CD4-positive, alpha-beta T cell (primary cell): ENCODE measurements at regions not wholly inside any gene's neighbourhood (a gene's known extent, or its start where the extent isn't known, plus 50 kb on each side); places are given as distances from the start of the nearest gene placed in this dataset.
"Not testable (repeated sequence)": the region's sequence is repeated elsewhere in the genome, so short reads cannot be mapped to it uniquely, and the experiment has no call there.

Experiments
- ATAC-seq: fragments of 200-7000 bp; cut with Tn5 transposase; one replicate; pipeline ENCODE4 v1.10.0; 2022; ENCODE audit warnings: mild to moderate bottlenecking; ENCODE audit not compliant: poor library complexity
- CTCF ChIA-PET: fragments of 350-600 bp; sonication (Branson Sonifier 250); formaldehyde crosslinking; loops from one replicate; lab custom pipeline; 2021; ENCODE audit warnings: antibody characterized with exemption, inconsistent platforms; lab: Charles Lee
- POLR2A ChIA-PET: fragments of 350-600 bp; sonication (Branson Sonifier 250); formaldehyde crosslinking; loops from one replicate; lab custom pipeline; 2021; ENCODE audit warnings: antibody characterized with exemption, inconsistent platforms; lab: Charles Lee
- DNase-seq, 14 experiments: peaks; one replicate each; pipeline ENCODE4 v3.0.0-alpha.2; 2013 to 2020; ENCODE audit warnings: mixed read lengths in 2 of 14
- H3K27ac ChIP-seq, 2 donors: one replicate each; pipeline versions ENCODE4 v1.5.1 to v1.7.0; 2013; ENCODE audit warnings: low read length in 2 of 2, low read depth in 1 of 2, mild to moderate bottlenecking in 1 of 2
- H3K27me3 ChIP-seq, 2 experiments: 1 replicate in 1 of 2; 2 replicates in 1 of 2; pipeline versions ENCODE4 v1.6.1 to v1.7.0; 2013; ENCODE audit warnings: low read length in 2 of 2, control low read depth in 1 of 2, mild to moderate bottlenecking in 1 of 2, moderate library complexity in 1 of 2; ENCODE audit not compliant: insufficient read depth in 2 of 2, control insufficient read depth in 1 of 2
- H3K36me3 ChIP-seq: one replicate; pipeline ENCODE4 v1.6.1; 2013; ENCODE audit warnings: low read length, control low read depth; ENCODE audit not compliant: insufficient read depth
- H3K4me1 ChIP-seq: one replicate; pipeline ENCODE4 v1.6.1; 2013; ENCODE audit warnings: low read length, control low read depth; ENCODE audit not compliant: insufficient read depth
- H3K4me3 ChIP-seq: one replicate; pipeline ENCODE4 v1.5.1; 2013; ENCODE audit warnings: mild to moderate bottlenecking, low read length, moderate library complexity
- H3K9me3 ChIP-seq, 2 experiments: 1 replicate in 1 of 2; 2 replicates in 1 of 2; pipeline versions ENCODE4 v1.6.1 to v1.7.0; 2013; ENCODE audit warnings: low read length in 2 of 2, mild to moderate bottlenecking in 2 of 2, control low read depth in 1 of 2, moderate library complexity in 1 of 2; ENCODE audit not compliant: control insufficient read depth in 1 of 2, insufficient read depth in 1 of 2
- H3K27ac Mint-ChIP-seq: one replicate; pipeline ENCODE4 v1.8.0; 2020; ENCODE audit warnings: mixed read lengths
- H3K27me3 Mint-ChIP-seq: one replicate; pipeline ENCODE4 v1.8.0; 2021; ENCODE audit warnings: mixed read lengths
- H3K36me3 Mint-ChIP-seq: one replicate; pipeline ENCODE4 v1.8.0; 2021; ENCODE audit warnings: low read depth, mixed read lengths
- H3K4me1 Mint-ChIP-seq: one replicate; pipeline ENCODE4 v1.8.0; 2021; ENCODE audit warnings: low read depth, mixed read lengths
- H3K4me3 Mint-ChIP-seq: one replicate; pipeline ENCODE4 v1.8.0; 2020; ENCODE audit warnings: mild to moderate bottlenecking, mixed read lengths
- H3K9me3 Mint-ChIP-seq: one replicate; pipeline ENCODE4 v1.8.0; 2020; ENCODE audit warnings: mixed read lengths
- intact Hi-C, 2 experiments: fragments of 100-400 bp; cut with DNase I in 1 of 2; cut with micrococcal nuclease in 1 of 2; formaldehyde crosslinking; loops; one replicate each; pipeline versions ENCODE4 v1.15.1 to v1.9.0; 2023 to 2025; cut with DNase I, micrococcal nuclease

DNA sequence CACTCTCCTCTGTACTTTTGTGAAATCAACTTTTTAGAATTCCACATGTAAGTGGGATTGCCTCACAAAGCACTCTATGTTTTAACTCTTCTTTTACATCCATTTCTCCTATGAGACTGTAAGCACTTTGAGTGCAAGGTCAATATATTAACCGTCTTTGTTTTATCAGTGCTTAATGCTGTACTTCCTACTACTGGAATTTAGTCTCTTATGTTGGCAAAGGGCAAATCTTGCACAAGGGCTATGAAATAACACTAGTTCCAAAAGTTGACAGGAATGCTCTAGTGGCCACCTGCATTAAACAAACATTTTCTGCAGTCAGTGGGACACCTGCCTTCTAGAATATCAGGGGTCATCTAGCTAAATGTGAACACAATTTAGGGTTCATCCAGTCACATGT, 117.5 kb upstream of the SPATA31A3 start:
- H3K27me3 Mint-ChIP-seq, H3K27ac Mint-ChIP-seq, H3K36me3 ChIP-seq, POLR2A ChIA-PET, H3K9me3 ChIP-seq, H3K4me1 Mint-ChIP-seq, H3K27ac ChIP-seq, H3K9me3 Mint-ChIP-seq, ATAC-seq, H3K4me3 ChIP-seq, H3K27me3 ChIP-seq, DNase-seq, H3K4me3 Mint-ChIP-seq, intact Hi-C loops, CTCF ChIA-PET, H3K36me3 Mint-ChIP-seq, H3K4me1 ChIP-seq: not testable (repeated sequence)

DNA sequence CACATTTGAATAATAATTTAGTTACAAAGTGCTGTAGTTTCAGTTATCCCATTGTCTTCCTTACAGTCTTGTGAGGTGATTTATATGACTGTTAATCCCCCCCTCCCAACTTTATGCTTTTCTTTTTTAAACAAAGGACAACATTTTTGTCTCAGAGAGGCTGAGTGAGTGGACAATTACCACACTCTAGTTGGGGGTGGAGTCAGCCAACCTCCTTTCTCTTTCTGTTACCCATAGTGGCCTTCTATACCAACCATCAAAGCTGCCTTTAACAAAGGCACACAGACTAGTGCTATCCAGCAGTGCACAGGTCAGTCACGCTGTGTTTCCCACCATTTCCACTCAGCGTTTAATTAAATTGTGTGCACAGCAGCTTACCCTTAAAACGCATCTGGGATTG, 114.3 kb upstream of the SPATA31A3 start:
- H3K27me3 Mint-ChIP-seq, POLR2A ChIA-PET, CTCF ChIA-PET, intact Hi-C loops, DNase-seq, ATAC-seq, H3K27ac Mint-ChIP-seq, H3K4me1 ChIP-seq, H3K9me3 Mint-ChIP-seq, H3K4me3 ChIP-seq, H3K36me3 Mint-ChIP-seq, H3K27me3 ChIP-seq, H3K27ac ChIP-seq, H3K36me3 ChIP-seq, H3K9me3 ChIP-seq, H3K4me1 Mint-ChIP-seq, H3K4me3 Mint-ChIP-seq: not testable (repeated sequence)

DNA sequence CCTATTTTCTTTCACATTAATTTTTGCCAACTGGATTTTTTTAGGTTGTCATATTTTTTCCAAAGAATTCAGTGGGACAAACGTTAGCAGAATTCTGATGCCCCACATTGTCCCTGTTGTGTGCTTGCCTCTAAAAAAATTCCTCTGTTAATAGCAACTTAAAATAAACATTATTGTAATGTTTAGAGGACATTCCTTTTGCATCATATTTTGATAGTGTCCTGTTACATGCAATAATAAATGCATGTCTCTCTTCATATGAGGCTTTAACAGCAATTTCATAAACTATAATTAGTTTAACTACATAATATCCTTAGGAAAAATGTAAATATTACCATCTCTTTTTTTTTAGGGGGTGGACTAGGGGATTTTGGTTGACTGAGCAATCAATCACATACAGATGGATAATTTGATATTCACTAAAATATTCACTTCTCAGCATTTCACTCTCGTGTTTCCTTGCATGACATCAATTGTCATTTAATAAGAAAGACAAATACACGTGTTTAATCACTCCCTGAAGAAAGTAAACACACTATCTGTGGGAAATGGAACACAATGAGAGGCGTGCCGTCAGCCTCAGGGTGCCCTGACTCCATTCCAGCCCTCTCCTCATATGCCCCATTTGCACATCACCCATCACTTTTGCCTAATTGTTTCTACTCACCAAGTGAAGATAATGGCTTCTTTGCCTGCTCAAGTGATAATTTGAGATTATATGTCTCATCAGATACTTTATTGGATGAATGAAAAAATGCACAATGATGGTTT, 110.3 kb upstream of the SPATA31A3 start:
- H3K36me3 ChIP-seq, H3K27ac ChIP-seq, DNase-seq, H3K4me1 ChIP-seq, H3K27ac Mint-ChIP-seq, POLR2A ChIA-PET, H3K4me3 Mint-ChIP-seq, H3K4me1 Mint-ChIP-seq, H3K9me3 ChIP-seq, H3K27me3 Mint-ChIP-seq, H3K4me3 ChIP-seq, CTCF ChIA-PET, H3K27me3 ChIP-seq, H3K9me3 Mint-ChIP-seq, ATAC-seq, H3K36me3 Mint-ChIP-seq, intact Hi-C loops: not testable (repeated sequence)

DNA sequence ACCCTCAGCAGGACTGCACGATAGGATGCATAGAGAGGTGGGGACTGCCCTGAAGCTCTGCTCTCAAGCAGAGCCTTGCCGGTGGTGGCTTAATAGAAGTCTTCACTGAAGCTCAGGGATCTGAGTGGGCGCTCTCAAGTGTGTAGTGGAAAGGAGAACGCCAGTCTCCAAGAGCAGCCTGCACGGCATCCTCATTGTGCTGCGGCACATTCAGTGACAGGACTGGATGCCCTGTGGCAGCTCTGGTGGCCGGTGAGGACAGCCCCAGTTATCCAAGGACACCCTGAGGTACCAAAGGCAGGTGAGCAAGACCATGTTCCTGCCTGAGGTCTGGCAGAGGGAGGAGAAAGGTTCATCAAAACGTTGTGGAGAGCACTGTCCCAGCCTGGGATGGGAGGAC, 98.8 kb upstream of the SPATA31A3 start:
- H3K27me3 Mint-ChIP-seq, ATAC-seq, H3K36me3 Mint-ChIP-seq, H3K27ac ChIP-seq, DNase-seq, H3K4me3 Mint-ChIP-seq, H3K27ac Mint-ChIP-seq, H3K27me3 ChIP-seq, H3K9me3 ChIP-seq, H3K4me3 ChIP-seq, H3K9me3 Mint-ChIP-seq, H3K36me3 ChIP-seq, H3K4me1 ChIP-seq, POLR2A ChIA-PET, CTCF ChIA-PET, H3K4me1 Mint-ChIP-seq, intact Hi-C loops: not testable (repeated sequence)

DNA sequence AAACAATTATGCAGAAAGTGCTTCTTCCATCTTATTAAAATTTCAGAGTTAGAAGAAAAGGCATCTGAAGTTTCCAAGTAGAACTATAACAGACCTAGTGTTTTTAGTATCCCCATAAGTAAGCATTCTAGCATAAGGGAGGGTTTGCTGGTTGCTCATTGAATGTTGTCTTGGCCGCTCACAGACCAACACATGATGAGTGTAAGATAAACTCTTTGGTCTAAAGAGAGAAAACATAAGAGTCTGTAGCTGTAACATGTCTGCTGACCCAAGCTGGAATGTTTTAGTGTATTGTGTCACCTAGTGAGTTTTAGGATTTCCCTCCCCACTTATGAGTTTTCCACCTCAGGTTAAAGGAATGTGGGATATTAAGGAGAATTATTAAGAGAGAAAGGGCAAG, 94.5 kb upstream of the SPATA31A3 start:
- ATAC-seq, H3K9me3 Mint-ChIP-seq, H3K4me3 Mint-ChIP-seq: not testable (repeated sequence)

DNA sequence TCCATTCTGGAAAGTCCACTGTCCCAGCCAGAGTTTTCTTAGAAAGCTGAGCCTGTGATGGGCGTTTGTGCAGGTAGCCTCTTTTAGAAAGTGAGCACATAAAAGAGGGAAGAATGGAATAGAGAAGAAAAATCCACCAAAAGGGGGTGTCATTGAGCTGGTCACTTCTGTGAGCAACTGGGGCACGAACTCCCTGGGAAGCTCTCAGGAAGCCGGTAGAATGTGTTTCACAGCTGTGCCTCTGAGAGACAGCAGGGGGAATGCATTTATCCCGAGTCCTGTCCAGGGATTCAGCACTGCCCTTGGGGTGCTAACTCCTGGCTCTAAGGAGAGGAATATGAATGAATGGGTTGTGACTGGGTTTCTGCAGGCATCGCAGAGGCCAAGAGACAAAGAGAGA, 73.8 kb upstream of the SPATA31A3 start:
- H3K4me3 Mint-ChIP-seq, H3K4me3 ChIP-seq, H3K9me3 ChIP-seq, POLR2A ChIA-PET, H3K27me3 Mint-ChIP-seq, CTCF ChIA-PET, H3K27me3 ChIP-seq, H3K36me3 Mint-ChIP-seq, H3K27ac ChIP-seq, intact Hi-C loops, H3K4me1 Mint-ChIP-seq, ATAC-seq, H3K4me1 ChIP-seq, H3K27ac Mint-ChIP-seq, H3K9me3 Mint-ChIP-seq, DNase-seq, H3K36me3 ChIP-seq: not testable (repeated sequence)

More for the DNA sequence above, 94.5 kb upstream of the SPATA31A3 start:
- intact Hi-C loops, POLR2A ChIA-PET, H3K27me3 ChIP-seq, H3K4me1 Mint-ChIP-seq, H3K9me3 ChIP-seq, H3K27ac Mint-ChIP-seq, H3K4me3 ChIP-seq, H3K36me3 Mint-ChIP-seq, DNase-seq, H3K27ac ChIP-seq, H3K36me3 ChIP-seq, H3K4me1 ChIP-seq, H3K27me3 Mint-ChIP-seq, CTCF ChIA-PET: not testable (repeated sequence)

DNA sequence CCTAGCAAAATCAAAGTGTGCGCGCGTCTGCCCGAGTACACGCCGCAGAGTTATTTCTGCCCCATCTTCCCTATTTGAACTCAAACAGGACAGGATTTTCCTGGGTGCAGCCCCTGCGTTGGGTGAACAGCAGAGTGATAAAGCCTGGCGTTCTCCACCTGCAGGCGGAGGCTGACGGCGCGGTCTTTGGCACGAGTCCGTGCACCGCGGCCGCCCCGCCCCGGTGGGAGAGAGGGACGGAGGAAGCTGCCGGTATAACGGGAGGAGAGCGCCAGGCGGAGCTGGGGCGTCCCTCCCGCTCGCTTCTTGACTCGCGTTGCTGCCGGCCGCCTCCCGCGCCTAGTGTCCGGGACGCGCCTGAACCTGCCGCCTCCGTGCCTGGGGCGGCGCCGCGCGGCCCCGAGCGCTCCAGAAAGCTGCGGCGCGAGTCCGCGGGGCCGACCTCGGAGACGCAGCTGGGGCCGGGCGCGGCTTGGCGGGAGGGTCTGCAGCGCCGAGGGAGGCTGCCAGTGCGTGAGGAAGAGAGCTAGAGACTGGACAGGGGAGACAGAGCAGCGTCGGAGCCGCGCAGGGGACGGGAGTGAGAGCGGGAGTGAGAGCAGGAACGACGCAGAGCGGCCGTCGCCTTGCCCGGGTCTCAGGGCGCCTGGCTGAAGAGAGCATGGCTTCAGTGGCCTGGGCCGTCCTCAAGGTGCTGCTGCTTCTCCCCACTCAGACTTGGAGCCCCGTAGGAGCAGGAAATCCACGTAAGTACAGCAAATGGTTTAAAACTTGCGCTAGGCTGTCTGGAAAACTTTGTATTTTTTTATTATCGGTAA, 66.8 kb upstream of the SPATA31A3 start:
- H3K27me3 Mint-ChIP-seq, H3K9me3 ChIP-seq, CTCF ChIA-PET, POLR2A ChIA-PET, H3K4me3 Mint-ChIP-seq, H3K4me1 Mint-ChIP-seq, H3K4me1 ChIP-seq, H3K4me3 ChIP-seq, ATAC-seq, DNase-seq, H3K9me3 Mint-ChIP-seq, H3K27me3 ChIP-seq, H3K36me3 Mint-ChIP-seq, H3K27ac ChIP-seq, H3K27ac Mint-ChIP-seq, intact Hi-C loops, H3K36me3 ChIP-seq: not testable (repeated sequence)
